ENCODE measurements at regions not wholly inside any gene's neighbourhood (a gene's known extent, or its start where the extent isn't known, plus 50 kb on each side); places are given as distances from the start of the nearest gene placed in this dataset.

GRCh38 chrX:113370006-113370405 lies 529.4 kb upstream of the AMOT start:
- TF ChIP-seq CTCF (IDR thresholded peaks at IDR 0.05; ENCODE audit: control extremely low read depth in 1 of 3, insufficient read depth in 1 of 3, low read depth in 1 of 3, low read length in 3 of 3) (no peak), SIN3A (conservative IDR thresholded peaks at IDR 0.05 in 1 of 2, IDR thresholded peaks at IDR 0.05 in 1 of 2; ENCODE audit: low read depth in 1 of 2, low read length in 2 of 2) (no peak), SRF (IDR thresholded peaks at IDR 0.05; ENCODE audit: low read depth, low read length) (no peak), GABPA (IDR thresholded peaks at IDR 0.05; ENCODE audit: borderline replicate concordance, insufficient read depth, low read length) (no peak), JUND (IDR thresholded peaks at IDR 0.05; ENCODE audit: low read length) (no peak), EGR1 (IDR thresholded peaks at IDR 0.05; ENCODE audit: borderline replicate concordance, low read depth, low read length) (no peak), NRF1 (IDR thresholded peaks at IDR 0.05; ENCODE audit: low read depth, low read length) (no peak), RFX5 (IDR thresholded peaks at IDR 0.05; ENCODE audit: borderline replicate concordance, low read depth, low read length) (no peak), SAP30 (IDR thresholded peaks at IDR 0.05; ENCODE audit: insufficient read depth, insufficient replicate concordance, low read length) (no peak), KDM5A (IDR thresholded peaks at IDR 0.05; ENCODE audit: low read length) (no peak), MAX (IDR thresholded peaks at IDR 0.05) (no peak), EZH2 (IDR thresholded peaks at IDR 0.05; ENCODE audit: low read depth, low read length, severe bottlenecking) (no peak), POLR2A (IDR thresholded peaks at IDR 0.05; ENCODE audit: control extremely low read depth in 1 of 2, low read depth in 2 of 2, low read length in 2 of 2) (no peak), POLR2AphosphoS5 (IDR thresholded peaks at IDR 0.05; ENCODE audit: low read depth, low read length) (no peak)
